H1 (cell line): ENCODE measurements at regions not wholly inside any gene's neighbourhood (a gene's known extent, or its start where the extent isn't known, plus 50 kb on each side); places are given as distances from the start of the nearest gene placed in this dataset.

ENCODE experiments used
- CTCF ChIA-PET: fragments of 300-600 bp; sonication (Branson Sonifier 250); formaldehyde crosslinking; loops from one replicate; lab custom pipeline; 2021; ENCODE audit not compliant: partially characterized antibody; lab: Charles Lee
- POLR2A ChIA-PET: fragments of 300-600 bp; sonication (Branson Sonifier 250); formaldehyde crosslinking; loops from one replicate; lab custom pipeline; 2021; ENCODE audit warnings: inconsistent platforms; ENCODE audit not compliant: partially characterized antibody; lab: Charles Lee
- DNase-seq, 2 experiments: peaks; one replicate each; pipeline versions ENCODE4 v3.0.0 to v3.0.0-alpha.2; 2010 to 2022; ENCODE audit warnings: low spot score in 2 of 2, low read depth in 1 of 2, mixed read lengths in 1 of 2
- FAIRE-seq: peaks from 2 replicates; lab custom pipeline; 2011; peaks lifted over from hg19 to GRCh38; lab: Jason Lieb, UNC
- H2AFZ ChIP-seq: 2 replicates; pipeline ENCODE4 v1.8.1; 2012; ENCODE audit warnings: low read length, inconsistent platforms
- H2AK5ac ChIP-seq: 2 replicates; pipeline ENCODE4 v1.6.1; 2013; ENCODE audit warnings: low read depth, low read length
- H2BK120ac ChIP-seq: replicated peaks from 2 replicates; pipeline ENCODE3; 2013; ENCODE audit warnings: low read depth, low read length, inconsistent platforms
- H2BK12ac ChIP-seq: 2 replicates; pipeline ENCODE4 v1.6.1; 2013; ENCODE audit warnings: low read depth, low read length
- H2BK15ac ChIP-seq: 2 replicates; pipeline ENCODE4 v1.6.1; 2013; ENCODE audit warnings: low read length
- H2BK20ac ChIP-seq: 2 replicates; pipeline ENCODE4 v1.6.1; 2013; ENCODE audit warnings: low read length
- H2BK5ac ChIP-seq: 2 replicates; pipeline ENCODE4 v1.6.1; 2013; ENCODE audit warnings: low read depth, low read length
- H3K14ac ChIP-seq: 2 replicates; pipeline ENCODE4 v1.6.1; 2013; ENCODE audit warnings: inconsistent platforms; ENCODE audit not compliant: insufficient read length
- H3K18ac ChIP-seq: 2 replicates; pipeline ENCODE4 v1.6.1; 2013; ENCODE audit warnings: low read length; ENCODE audit errors: extremely low read depth
- H3K23ac ChIP-seq: 2 replicates; pipeline ENCODE4 v1.6.1; 2013; ENCODE audit warnings: inconsistent platforms; ENCODE audit not compliant: insufficient read length
- H3K23me2 ChIP-seq: 2 replicates; pipeline ENCODE4 v1.6.1; 2013; ENCODE audit warnings: low read depth, low read length
- H3K27ac ChIP-seq: 2 replicates; pipeline ENCODE4 v1.6.1; 2011; ENCODE audit warnings: low read depth, low read length, inconsistent platforms
- H3K27me3 ChIP-seq, 4 experiments: replicated peaks in 1 of 4; 1 replicate in 1 of 4; 2 replicates in 3 of 4; pipeline versions ENCODE4 v1.6.1 to v1.8.1; 2011 to 2013; ENCODE audit warnings: low read length in 3 of 4, mild to moderate bottlenecking in 3 of 4, inconsistent platforms in 2 of 4, mixed read lengths in 2 of 4, moderate library complexity in 1 of 4; ENCODE audit not compliant: control insufficient read depth in 3 of 4, insufficient read depth in 3 of 4; ENCODE audit errors: extremely low read depth in 1 of 4
- H3K36me3 ChIP-seq, 4 experiments: 2 replicates each; pipeline versions ENCODE4 v1.6.1 to v1.8.1; 2011 to 2013; ENCODE audit warnings: mild to moderate bottlenecking in 4 of 4, low read length in 3 of 4, moderate library complexity in 2 of 4, control low read depth in 1 of 4, inconsistent platforms in 1 of 4; ENCODE audit not compliant: insufficient read depth in 4 of 4, control insufficient read depth in 2 of 4
- H3K4ac ChIP-seq: replicated peaks from 2 replicates; pipeline ENCODE3; 2013; ENCODE audit warnings: low read length, low read depth, mixed read lengths, inconsistent platforms; ENCODE audit not compliant: insufficient read length
- H3K4me1 ChIP-seq, 4 experiments: replicated peaks in 1 of 4; 1 replicate in 1 of 4; 2 replicates in 3 of 4; pipeline versions ENCODE4 v1.6.1 to v1.8.1; 2011 to 2013; ENCODE audit warnings: low read length in 3 of 4, inconsistent platforms in 2 of 4, mixed read lengths in 1 of 4; ENCODE audit not compliant: insufficient read depth in 4 of 4, control insufficient read depth in 3 of 4
- H3K4me2 ChIP-seq, 2 experiments: 2 replicates each; pipeline versions ENCODE4 v1.6.1 to v1.8.1; 2011 to 2013; ENCODE audit warnings: low read depth in 2 of 2, low read length in 2 of 2, control low read depth in 1 of 2, inconsistent platforms in 1 of 2, mild to moderate bottlenecking in 1 of 2; ENCODE audit not compliant: insufficient read depth in 1 of 2
- H3K4me3 ChIP-seq, 4 experiments: fragments of 200-600, 300-600 bp in 1 of 4; sonication (generic), shearing (Covaris generic), sonication (Bioruptor Twin) in 1 of 4; 2 replicates each; pipeline versions ENCODE4 v1.5.1 to v1.8.1; 2011 to 2016; ENCODE audit warnings: low read length in 4 of 4, low read depth in 3 of 4, control low read depth in 2 of 4, inconsistent platforms in 2 of 4, mild to moderate bottlenecking in 2 of 4, mixed read lengths in 1 of 4, moderate library complexity in 1 of 4; ENCODE audit not compliant: insufficient read depth in 2 of 4; ENCODE audit errors: extremely low read depth in 1 of 4
- H3K56ac ChIP-seq: replicated peaks from 2 replicates; pipeline ENCODE3; 2013; ENCODE audit warnings: low read depth, mild to moderate bottlenecking, mixed read lengths, low read length, inconsistent platforms; ENCODE audit not compliant: insufficient read length
- H3K79me1 ChIP-seq: 2 replicates; pipeline ENCODE4 v1.6.1; 2013; ENCODE audit warnings: low read depth, low read length, control low read depth
- H3K79me2 ChIP-seq, 2 experiments: 2 replicates each; pipeline versions ENCODE4 v1.6.1 to v1.8.1; 2012 to 2013; ENCODE audit warnings: low read length in 2 of 2, mild to moderate bottlenecking in 2 of 2, inconsistent platforms in 1 of 2; ENCODE audit not compliant: insufficient read depth in 2 of 2, control insufficient read depth in 1 of 2
- H3K9ac ChIP-seq, 4 experiments: replicated peaks in 1 of 4; 1 replicate in 1 of 4; 2 replicates in 3 of 4; pipeline versions ENCODE4 v1.6.1 to v1.8.1; 2011 to 2013; ENCODE audit warnings: low read depth in 3 of 4, low read length in 3 of 4, control low read depth in 2 of 4, mild to moderate bottlenecking in 2 of 4, moderate library complexity in 2 of 4, inconsistent platforms in 1 of 4; ENCODE audit errors: extremely low read depth in 1 of 4
- H3K9me3 ChIP-seq, 2 experiments: 2 replicates each; pipeline versions ENCODE4 v1.6.1 to v1.8.1; 2012 to 2013; ENCODE audit warnings: mild to moderate bottlenecking in 2 of 2, moderate library complexity in 2 of 2, control low read depth in 1 of 2, inconsistent platforms in 1 of 2, low read depth in 1 of 2, low read length in 1 of 2, mixed read lengths in 1 of 2; ENCODE audit not compliant: insufficient read depth in 2 of 2
- H4K20me1 ChIP-seq, 2 experiments: replicated peaks in 1 of 2; 2 replicates each; pipeline versions ENCODE3 to v1.8.1; 2011 to 2013; ENCODE audit warnings: inconsistent platforms in 2 of 2, low read length in 2 of 2, mild to moderate bottlenecking in 1 of 2; ENCODE audit not compliant: insufficient read depth in 2 of 2, control insufficient read depth in 1 of 2
- H4K5ac ChIP-seq: 2 replicates; pipeline ENCODE4 v1.6.1; 2013; ENCODE audit warnings: low read length, low read depth, mixed read lengths, inconsistent platforms; ENCODE audit not compliant: insufficient read length
- H4K8ac ChIP-seq: 2 replicates; pipeline ENCODE4 v1.8.0; 2013; ENCODE audit warnings: mild to moderate bottlenecking, moderate library complexity, low read length, inconsistent platforms; ENCODE audit not compliant: insufficient read depth; ENCODE audit errors: extremely low read depth
- H4K91ac ChIP-seq: replicated peaks from 2 replicates; pipeline ENCODE3; 2013; ENCODE audit warnings: low read length, mixed read lengths, inconsistent platforms; ENCODE audit not compliant: insufficient read length
- ATF2 ChIP-seq: IDR thresholded peaks from 2 replicates; pipeline ENCODE4 v1.6.1; 2012; ENCODE audit warnings: low read length, inconsistent platforms
- CEBPB ChIP-seq: IDR thresholded peaks from 2 replicates; pipeline ENCODE4 v1.6.1; 2012; ENCODE audit warnings: low read depth, low read length
- CHD2 ChIP-seq: IDR thresholded peaks from 2 replicates; pipeline ENCODE4 v1.6.1; 2012; ENCODE audit warnings: low read length, improper control_type of control experiment
- FOSL1 ChIP-seq: IDR thresholded peaks from 2 replicates; pipeline ENCODE4 v1.6.1; 2011; ENCODE audit warnings: mild to moderate bottlenecking, low read depth, low read length, moderate library complexity; ENCODE audit not compliant: insufficient read depth
- GABPA ChIP-seq: IDR thresholded peaks from 2 replicates; pipeline ENCODE4 v1.6.1; 2011; ENCODE audit warnings: mild to moderate bottlenecking, low read length, moderate library complexity, borderline replicate concordance; ENCODE audit not compliant: insufficient read depth
- GTF2F1 ChIP-seq: IDR thresholded peaks from 2 replicates; pipeline ENCODE4 v1.6.1; 2012; ENCODE audit warnings: low read depth, low read length, improper control_type of control experiment, borderline replicate concordance
- RAD21 ChIP-seq, 2 experiments: IDR thresholded peaks in 1 of 2; conservative IDR thresholded peaks in 1 of 2; 2 replicates each; pipeline ENCODE4 v1.6.1; 2011; ENCODE audit warnings: low read depth in 2 of 2, low read length in 2 of 2, improper control_type of control experiment in 1 of 2, inconsistent platforms in 1 of 2, mild to moderate bottlenecking in 1 of 2, moderate library complexity in 1 of 2
- TCF12 ChIP-seq: IDR thresholded peaks from 2 replicates; pipeline ENCODE4 v1.6.1; 2011; ENCODE audit warnings: low read depth, mild to moderate bottlenecking, low read length
- WGBS, 2 experiments: shearing (Covaris generic) in 1 of 2; methylation state at CpG; one replicate each; pipeline versions ENCODE4 v1.1.6 to v1.1.7; 2013 to 2015; ENCODE audit warnings: low lambda C conversion rate in 2 of 2, mixed read lengths in 2 of 2, inconsistent platforms in 1 of 2, low coverage in 1 of 2, missing lambda C conversion rate in 1 of 2; ENCODE audit not compliant: insufficient replicate concordance in 2 of 2, insufficient coverage in 1 of 2, insufficient read length in 1 of 2; ENCODE audit errors: extremely low coverage in 1 of 2, missing lambda C conversion rate in 1 of 2; 5-methylcytosine and 5-hydroxymethylcytosine counted together

GRCh38 chr14:101358320-101359125 lies 202.8 kb upstream of the DIO3 start:
- Histone ChIP-seq H3K27me3 (no peaks in the 10 kb centered on the region), H2BK12ac (no peak overlapping the region), H3K56ac (no peak overlapping the region), H3K23me2 (no peaks in the 10 kb centered on the region), H3K36me3 (no peaks in the 10 kb centered on the region), H3K27ac (no peak overlapping the region), H2BK20ac (no peak overlapping the region), H3K4me1 (no peaks in the 10 kb centered on the region; a peak in 2 of 7 replicates), H4K8ac (no peak overlapping the region; the same call in 1 of the 2 replicates), H3K79me2 (no peaks in the 10 kb centered on the region), H2BK5ac (no peak overlapping the region), H2BK120ac (no peak overlapping the region), H4K91ac (no peak overlapping the region), H2AK5ac (no peak overlapping the region), H4K5ac (no peak overlapping the region), H3K18ac (no peak overlapping the region), H2AFZ (no peak overlapping the region), H3K14ac (no peak overlapping the region), H3K23ac (no peak overlapping the region), H3K79me1 (no peaks in the 10 kb centered on the region), H3K4ac (peak overlapping the region; percentile 57), H3K4me3 (no peak overlapping the region), H2BK15ac (peak overlapping the region; percentile 46; the same call in 1 of the 2 replicates), H3K9ac (no peak overlapping the region), H3K9me3 (peaks cover 0 to 10% of the 10 kb centered on the region in 2 experiments; a peak in 2 of 4 replicates), H4K20me1 (no peaks in the 10 kb centered on the region), H3K4me2 (no peak overlapping the region)
- ChIA-PET CTCF (interaction anchor here (0.7 to 1.9 kb wide), 6 partner anchors 12 to 456 kb away, joined by 3 to 7 read pairs (median 3); no protein-coding TSS in a partner anchor), POLR2A (no interaction called here)
- DNase-seq: no peak
- FAIRE-seq: no peak
- WGBS, 2 experiments: 95% methylated on average over 15 of the region's 15 CpGs; no CpG with 5 or more reads in 1 of the 2 experiments
- TF ChIP-seq GTF2F1 (no peak), TCF12 (no peak), CEBPB (no peak), CHD2 (no peak), GABPA (no peak), FOSL1 (no peak), RAD21 (IDR thresholded peaks at IDR 0.05 in 1 of 2, conservative IDR thresholded peaks at IDR 0.05 in 1 of 2; ENCODE audit: low read depth in 2 of 2, low read length in 2 of 2) (no peak), ATF2 (no peak)
